DND-41 (cell line): ENCODE measurements at regions not wholly inside any gene's neighbourhood (a gene's known extent, or its start where the extent isn't known, plus 50 kb on each side); places are given as distances from the start of the nearest gene placed in this dataset.

Experiments
- ATAC-seq: fragments of 200-7000 bp; cut with Tn5 transposase; 3 replicates; pipeline ENCODE4 v1.9.1; 2021; ENCODE audit warnings: low read depth; ENCODE audit not compliant: insufficient read depth
- DNase-seq: peaks from one replicate; pipeline ENCODE4 v3.0.0-alpha.2; 2020
- H2AFZ ChIP-seq: 2 replicates; pipeline ENCODE4 v1.6.0; 2012; ENCODE audit warnings: low read depth, low read length
- H3K27ac ChIP-seq: 2 replicates; pipeline ENCODE4 v1.5.1; 2012; ENCODE audit warnings: low read length, inconsistent platforms
- H3K27me3 ChIP-seq: fragments of 200-600 bp; sonication (generic); 2 replicates; pipeline ENCODE4 v1.6.0; 2012; ENCODE audit warnings: low read length, mild to moderate bottlenecking, inconsistent platforms; ENCODE audit not compliant: insufficient read depth, poor library complexity
- H3K36me3 ChIP-seq: 2 replicates; pipeline ENCODE4 v1.5.1; 2012; ENCODE audit warnings: low read length, inconsistent platforms; ENCODE audit not compliant: insufficient read depth
- H3K4me1 ChIP-seq: 2 replicates; pipeline ENCODE4 v1.5.1; 2012; ENCODE audit warnings: mild to moderate bottlenecking, low read length; ENCODE audit not compliant: insufficient read depth
- H3K4me2 ChIP-seq: 2 replicates; pipeline ENCODE4 v1.6.0; 2012; ENCODE audit warnings: mild to moderate bottlenecking, moderate library complexity, low read length, inconsistent platforms; ENCODE audit not compliant: insufficient read depth
- H3K4me3 ChIP-seq, 2 experiments: fragments of 200-600 bp in 1 of 2; shearing (Covaris generic) in 1 of 2; 2 replicates each; pipeline ENCODE4 v1.5.1; 2012 to 2016; ENCODE audit warnings: inconsistent platforms in 2 of 2, low read length in 2 of 2, mild to moderate bottlenecking in 2 of 2, low read depth in 1 of 2, moderate library complexity in 1 of 2
- H3K79me2 ChIP-seq: 2 replicates; pipeline ENCODE4 v1.6.0; 2012; ENCODE audit warnings: low read length, inconsistent platforms; ENCODE audit not compliant: insufficient read depth
- H3K9ac ChIP-seq: 2 replicates; pipeline ENCODE4 v1.6.0; 2012; ENCODE audit warnings: low read depth, mild to moderate bottlenecking, inconsistent platforms, low read length, moderate library complexity
- H3K9me3 ChIP-seq: 2 replicates; pipeline ENCODE4 v1.5.1; 2012; ENCODE audit warnings: low read length, moderate library complexity, mild to moderate bottlenecking, inconsistent platforms; ENCODE audit not compliant: insufficient read depth, severe bottlenecking
- H4K20me1 ChIP-seq: 2 replicates; pipeline ENCODE4 v1.6.0; 2012; ENCODE audit warnings: low read length; ENCODE audit not compliant: insufficient read depth
- CTCF ChIP-seq: IDR thresholded peaks from 2 replicates; pipeline ENCODE4 v1.5.1; 2012; ENCODE audit warnings: borderline replicate concordance, low read length, moderate library complexity, mild to moderate bottlenecking; ENCODE audit not compliant: poor library complexity, severe bottlenecking; ENCODE audit errors: extremely low read depth
- EZH2 ChIP-seq: IDR thresholded peaks from 3 replicates; pipeline ENCODE4 v1.6.1; 2012; ENCODE audit warnings: borderline replicate concordance, low read depth, mild to moderate bottlenecking, moderate library complexity, low read length, inconsistent platforms; ENCODE audit not compliant: severe bottlenecking

DNA sequence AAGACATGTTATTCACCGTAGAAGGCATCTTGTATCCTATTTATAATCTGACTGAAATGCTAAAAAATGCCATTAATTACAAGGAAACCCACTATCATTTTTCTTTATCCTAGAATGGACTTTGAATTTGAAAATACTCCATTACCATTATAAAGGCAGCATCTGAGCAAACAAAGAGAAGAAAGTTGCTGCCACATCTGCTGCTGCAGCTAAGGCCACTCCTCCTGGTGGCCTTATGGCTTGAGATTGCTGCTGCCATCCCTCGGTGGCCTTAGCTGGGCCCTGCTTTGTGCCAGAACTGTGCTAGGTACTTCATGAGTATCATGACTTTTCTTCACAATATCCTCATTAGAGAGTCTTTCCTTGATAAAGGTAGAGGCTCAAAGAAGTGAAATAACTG, 1210.1 kb upstream of the TENM4 start:
- Histone ChIP-seq H3K9ac (no peak overlapping the region), H3K27ac (no peak overlapping the region), H3K9me3 (no peaks in the 10 kb centered on the region), H3K4me2 (no peak overlapping the region), H4K20me1 (no peaks in the 10 kb centered on the region), H3K4me3 (no peak overlapping the region), H3K36me3 (no peaks in the 10 kb centered on the region), H3K79me2 (no peaks in the 10 kb centered on the region), H2AFZ (no peak overlapping the region), H3K4me1 (no peaks in the 10 kb centered on the region), H3K27me3 (no peaks in the 10 kb centered on the region)
- TF ChIP-seq CTCF (no peak), EZH2 (no peak)
- no peak for ATAC-seq
- no peak for DNase-seq

GRCh38 chr11:80649186-80649585, 1208.4 kb upstream of the TENM4 start:
- Histone ChIP-seq H3K9ac (no peak overlapping the region), H3K4me1 (no peaks in the 10 kb centered on the region), H3K4me2 (no peak overlapping the region), H3K9me3 (no peaks in the 10 kb centered on the region), H2AFZ (no peak overlapping the region), H3K27ac (no peak overlapping the region), H3K79me2 (no peaks in the 10 kb centered on the region), H3K36me3 (no peaks in the 10 kb centered on the region), H4K20me1 (no peaks in the 10 kb centered on the region), H3K27me3 (no peaks in the 10 kb centered on the region), H3K4me3 (no peak overlapping the region)
- no peak for ATAC-seq
- DNase-seq: no peak
- TF ChIP-seq CTCF (no peak), EZH2 (no peak)

DNA sequence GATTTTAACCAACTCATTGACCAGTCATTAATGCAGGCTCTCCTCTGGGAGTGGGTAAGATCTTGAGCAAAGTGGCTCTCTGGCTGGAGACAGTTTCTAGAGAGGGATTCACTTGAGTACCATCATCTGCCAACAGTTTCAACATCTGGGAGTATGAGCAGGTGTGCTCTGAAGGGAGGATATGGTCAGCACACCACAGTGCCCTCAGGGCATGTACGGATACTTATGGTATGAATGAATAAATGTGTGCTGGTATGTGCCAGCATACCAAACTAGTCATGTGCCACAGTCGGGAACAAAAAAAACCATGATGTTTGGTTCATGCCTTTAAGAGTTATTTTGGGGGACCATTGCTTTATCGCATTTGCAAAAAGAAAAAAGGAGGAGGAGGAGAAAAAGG, 1197.5 kb upstream of the TENM4 start:
- H2AFZ ChIP-seq: no peak overlapping the region
- H3K27ac ChIP-seq: no peak overlapping the region
- H3K79me2 ChIP-seq: no peaks in the 10 kb centered on the region
- no peaks in the 10 kb centered on the region for H3K27me3 ChIP-seq
- H3K4me2 ChIP-seq: no peak overlapping the region
- no peaks in the 10 kb centered on the region for H3K36me3 ChIP-seq
- H3K9ac ChIP-seq: no peak overlapping the region
- DNase-seq (no peak), ATAC-seq (no peak)
- H3K9me3 ChIP-seq: no peaks in the 10 kb centered on the region
- no peak overlapping the region for H3K4me3 ChIP-seq
- TF ChIP-seq CTCF: no peak
- no peak for TF ChIP-seq EZH2
- no peaks in the 10 kb centered on the region for H4K20me1 ChIP-seq
- no peaks in the 10 kb centered on the region for H3K4me1 ChIP-seq

DNA sequence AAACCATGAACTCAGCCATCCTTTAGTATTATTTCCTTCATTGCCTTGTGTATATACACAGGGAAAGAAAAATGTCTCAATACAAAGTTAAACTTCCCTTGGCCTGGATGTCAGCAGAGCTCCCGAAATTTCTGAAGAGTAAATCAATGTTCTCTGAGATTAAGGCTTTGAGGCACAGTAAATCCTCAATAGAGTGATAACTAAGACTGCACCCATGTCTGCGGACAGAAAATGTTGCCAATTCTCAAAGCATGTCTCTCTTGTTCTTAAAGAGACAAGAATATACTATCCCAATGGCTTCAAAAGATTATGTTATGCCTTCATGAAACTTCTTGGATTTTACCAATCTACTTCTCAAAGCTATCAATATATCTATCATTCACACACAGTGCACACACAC, 1196.7 kb upstream of the TENM4 start:
- H3K36me3 ChIP-seq: no peaks in the 10 kb centered on the region

More for the DNA sequence above, 1196.7 kb upstream of the TENM4 start:
- no peak for TF ChIP-seq CTCF
- no peak for TF ChIP-seq EZH2
- Histone ChIP-seq H3K79me2 (no peaks in the 10 kb centered on the region), H3K4me2 (no peak overlapping the region), H3K27me3 (no peaks in the 10 kb centered on the region), H3K9ac (no peak overlapping the region), H3K27ac (no peak overlapping the region), H3K9me3 (no peaks in the 10 kb centered on the region), H3K4me1 (no peaks in the 10 kb centered on the region), H4K20me1 (no peaks in the 10 kb centered on the region), H3K4me3 (no peak overlapping the region), H2AFZ (no peak overlapping the region)
- ATAC-seq (no peak), DNase-seq (no peak)
